SK-N-SH (cell line): ENCODE measurements at regions not wholly inside any gene's neighbourhood (a gene's known extent, or its start where the extent isn't known, plus 50 kb on each side); places are given as distances from the start of the nearest gene placed in this dataset.
"Not testable (repeated sequence)": the region's sequence is repeated elsewhere in the genome, so short reads cannot be mapped to it uniquely, and the experiment has no call there.

Experiments
- CTCF ChIA-PET: fragments of 300-600, 350-600 bp; formaldehyde crosslinking; extraction: SDS; loops from one replicate; lab custom pipeline; 2021; lab: Yijun Ruan, JAX
- POLR2A ChIA-PET: fragments of 350-600 bp; sonication (Branson Sonifier 250); formaldehyde crosslinking; extraction: SDS; loops from one replicate; lab custom pipeline; 2020; ENCODE audit warnings: antibody characterized with exemption, inconsistent platforms; lab: Yijun Ruan, JAX
- DNase-seq: peaks from one replicate; pipeline ENCODE4 v3.0.0; 2012
- H2AFZ ChIP-seq: fragments of 200-600 bp; sonication (generic); 2 replicates; pipeline ENCODE4 v1.8.1; 2016; ENCODE audit warnings: antibody characterized with exemption, mild to moderate bottlenecking, low read depth
- H3F3A ChIP-seq: fragments of 200-600 bp; sonication (generic); replicated peaks from 2 replicates; pipeline ENCODE3; 2016; ENCODE audit warnings: antibody characterized with exemption, mild to moderate bottlenecking; ENCODE audit not compliant: insufficient read depth
- H3K27ac ChIP-seq, 2 experiments: fragments of 200-500 bp in 1 of 2; fragments of 200-600 bp in 1 of 2; sonication (Bioruptor generic) in 1 of 2; sonication (generic), shearing (Covaris generic) in 1 of 2; 2 replicates each; pipeline versions ENCODE4 v1.5.1 to v1.6.1; 2014 to 2016; ENCODE audit warnings: low read depth in 2 of 2, inconsistent platforms in 1 of 2, low read length in 1 of 2, mild to moderate bottlenecking in 1 of 2, mixed read lengths in 1 of 2
- H3K27me3 ChIP-seq: fragments of 200-600 bp; sonication (generic), shearing (Covaris generic); 2 replicates; pipeline ENCODE4 v1.6.1; 2016; ENCODE audit warnings: mixed run types; ENCODE audit not compliant: insufficient read depth
- H3K36me3 ChIP-seq, 2 experiments: fragments of 200-500 bp in 1 of 2; fragments of 200-600 bp in 1 of 2; sonication (Bioruptor generic) in 1 of 2; sonication (generic) in 1 of 2; replicated peaks in 1 of 2; 2 replicates each; pipeline versions ENCODE3 to v1.5.1; 2014 to 2016; ENCODE audit warnings: low read length in 1 of 2, mild to moderate bottlenecking in 1 of 2; ENCODE audit not compliant: insufficient read depth in 2 of 2, control insufficient read depth in 1 of 2
- H3K4me1 ChIP-seq, 2 experiments: fragments of 200-500 bp in 1 of 2; fragments of 200-600 bp in 1 of 2; sonication (Bioruptor generic) in 1 of 2; sonication (generic), shearing (Covaris generic) in 1 of 2; 2 replicates each; pipeline versions ENCODE4 v1.5.1 to v1.6.1; 2014 to 2016; ENCODE audit warnings: low read depth in 1 of 2, low read length in 1 of 2, mixed run types in 1 of 2; ENCODE audit not compliant: insufficient read depth in 2 of 2, control insufficient read depth in 1 of 2
- H3K4me2 ChIP-seq: fragments of 200-600 bp; sonication (generic), shearing (Covaris generic); 2 replicates; pipeline ENCODE4 v1.6.1; 2017; ENCODE audit warnings: mixed run types
- H3K4me3 ChIP-seq, 2 experiments: fragments of 200-500 bp in 1 of 2; fragments of 200-600 bp in 1 of 2; sonication (Bioruptor generic) in 1 of 2; sonication (generic), shearing (Covaris generic) in 1 of 2; 2 replicates each; pipeline versions ENCODE4 v1.5.1 to v1.8.1; 2014 to 2016; ENCODE audit warnings: low read depth in 2 of 2, inconsistent platforms in 1 of 2, low read length in 1 of 2, mild to moderate bottlenecking in 1 of 2, mixed read lengths in 1 of 2, moderate library complexity in 1 of 2
- H3K79me2 ChIP-seq: fragments of 200-600 bp; sonication (generic); 2 replicates; pipeline ENCODE4 v1.8.1; 2017; ENCODE audit warnings: mild to moderate bottlenecking; ENCODE audit not compliant: insufficient read depth
- H3K9ac ChIP-seq: fragments of 200-600 bp; sonication (generic); 2 replicates; pipeline ENCODE4 v1.6.1; 2017; ENCODE audit warnings: mixed run types
- H3K9me2 ChIP-seq: fragments of 200-600 bp; sonication (generic); 2 replicates; pipeline ENCODE4 v1.6.1; 2017; ENCODE audit warnings: mixed run types
- H3K9me3 ChIP-seq: fragments of 200-600 bp; sonication (generic); 2 replicates; pipeline ENCODE4 v1.6.1; 2017; ENCODE audit warnings: mixed run types, mild to moderate bottlenecking, moderate library complexity
- H4K20me1 ChIP-seq: fragments of 200-600 bp; sonication (generic); 2 replicates; pipeline ENCODE4 v1.6.1; 2017; ENCODE audit warnings: mild to moderate bottlenecking, mixed run types; ENCODE audit not compliant: insufficient read depth
- FOSL2 ChIP-seq: IDR thresholded peaks from 2 replicates; pipeline ENCODE4 v1.4.0; 2012; ENCODE audit warnings: low read depth, mild to moderate bottlenecking, moderate library complexity, borderline replicate concordance
- GATA2 ChIP-seq: sonication (generic); formaldehyde crosslinking; IDR thresholded peaks from 2 replicates; pipeline ENCODE4 v1.5.0; 2020; ENCODE audit warnings: mild to moderate bottlenecking, missing genetic modification reagents
- POLR2AphosphoS5 ChIP-seq: IDR thresholded peaks from 2 replicates; pipeline ENCODE4 v1.6.1; 2012; ENCODE audit warnings: low read depth, low read length
- RAD21 ChIP-seq: IDR thresholded peaks from 2 replicates; pipeline ENCODE4 v1.6.1; 2012; ENCODE audit warnings: mild to moderate bottlenecking, low read length
- YY1 ChIP-seq: IDR thresholded peaks from 2 replicates; pipeline ENCODE4 v1.4.0; 2012; ENCODE audit warnings: low read depth, mild to moderate bottlenecking
- WGBS: methylation state at CpG from one replicate; pipeline ENCODE4 v1.1.6; 2017; ENCODE audit warnings: low lambda C conversion rate; 5-methylcytosine and 5-hydroxymethylcytosine counted together
- TF ChIP-seq, protein P1 (sequence below): fragments of 150-350 bp; IDR thresholded peaks from 2 replicates; pipeline ENCODE4 v1.6.1; 2017; ENCODE audit warnings: antibody characterized with exemption, low read length, low read depth, borderline replicate concordance
- TF ChIP-seq, protein P2 (sequence below): IDR thresholded peaks from 2 replicates; pipeline ENCODE4 v1.4.0; 2012; ENCODE audit warnings: low read depth, borderline replicate concordance
- TF ChIP-seq, protein P3 (sequence below): IDR thresholded peaks from 2 replicates; pipeline ENCODE4 v1.4.0; 2012; ENCODE audit warnings: low read depth, borderline replicate concordance
- TF ChIP-seq, protein P4 (sequence below): IDR thresholded peaks from 2 replicates; pipeline ENCODE4 v1.6.1; 2012; ENCODE audit warnings: mild to moderate bottlenecking, low read depth, low read length, moderate library complexity

DNA sequence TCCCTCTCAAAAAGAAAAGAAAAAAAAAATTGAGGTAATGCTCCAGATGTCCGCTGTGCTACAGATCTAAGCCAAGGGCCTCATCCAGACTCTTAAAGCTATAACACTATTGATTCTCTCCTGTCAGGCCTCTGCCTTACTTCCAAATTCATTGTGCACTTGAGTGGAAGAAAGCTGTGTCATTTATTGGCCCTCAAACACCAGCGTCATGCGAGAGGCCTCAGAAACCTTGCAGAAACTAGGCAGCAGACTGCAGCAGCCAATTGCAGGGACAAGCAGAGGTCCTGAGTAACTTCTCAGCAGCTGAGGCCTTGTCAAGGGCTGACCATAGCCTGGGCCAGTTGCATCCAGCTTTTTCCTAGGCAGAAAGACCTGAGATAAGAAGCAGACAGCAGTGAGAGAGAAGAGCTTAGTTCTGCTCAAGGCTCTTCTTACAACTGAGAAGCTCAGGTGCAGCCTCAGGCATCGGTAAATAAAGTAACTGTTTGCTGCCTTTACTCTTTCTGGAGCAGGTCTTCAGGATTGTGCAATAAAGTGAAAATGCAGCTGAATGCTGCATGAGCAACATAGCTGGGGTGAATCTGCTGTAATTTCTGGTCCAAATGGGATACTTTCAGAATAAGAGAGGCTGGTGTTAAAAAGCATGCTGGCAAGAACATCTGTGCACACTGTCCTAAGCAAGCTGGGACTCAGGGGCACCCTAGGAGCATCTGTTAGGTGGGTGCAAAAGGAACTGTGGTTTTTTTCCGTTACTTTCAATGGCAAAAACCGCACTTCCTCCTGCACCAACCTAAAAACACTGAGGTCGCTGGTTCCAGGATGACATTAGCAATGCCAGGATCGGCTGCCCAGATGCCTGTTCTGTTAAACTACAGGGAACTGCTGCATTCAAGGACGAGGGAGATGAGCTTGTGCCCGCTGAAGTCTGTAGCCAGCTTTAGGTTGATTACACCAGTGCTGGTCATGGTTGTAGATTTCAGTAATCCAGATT lies 181.8 kb upstream of the PFKP start:
- H3F3A ChIP-seq = no peaks in the 10 kb centered on the region
- no peak overlapping the region for H3K27ac ChIP-seq
- H3K4me3 ChIP-seq = no peak overlapping the region
- DNase-seq = no peak
- peaks cover 0 to 4% of the 10 kb centered on the region in 2 experiments; a peak in 1 of 4 replicates for H3K4me1 ChIP-seq
- no peaks in the 10 kb centered on the region for H3K79me2 ChIP-seq
- H3K9me2 ChIP-seq = no peaks in the 10 kb centered on the region
- H3K9me3 ChIP-seq = no peaks in the 10 kb centered on the region
- H3K9ac ChIP-seq = no peak overlapping the region
- H4K20me1 ChIP-seq = no peaks in the 10 kb centered on the region
- 36% methylated on average over 10 of the region's 10 CpGs for WGBS
- POLR2A ChIA-PET = no interaction called here
- peaks cover 17% of the 10 kb centered on the region for H3K27me3 ChIP-seq
- H2AFZ ChIP-seq = no peak overlapping the region
- no peaks in the 10 kb centered on the region for H3K36me3 ChIP-seq
- TF ChIP-seq, protein P1, sequence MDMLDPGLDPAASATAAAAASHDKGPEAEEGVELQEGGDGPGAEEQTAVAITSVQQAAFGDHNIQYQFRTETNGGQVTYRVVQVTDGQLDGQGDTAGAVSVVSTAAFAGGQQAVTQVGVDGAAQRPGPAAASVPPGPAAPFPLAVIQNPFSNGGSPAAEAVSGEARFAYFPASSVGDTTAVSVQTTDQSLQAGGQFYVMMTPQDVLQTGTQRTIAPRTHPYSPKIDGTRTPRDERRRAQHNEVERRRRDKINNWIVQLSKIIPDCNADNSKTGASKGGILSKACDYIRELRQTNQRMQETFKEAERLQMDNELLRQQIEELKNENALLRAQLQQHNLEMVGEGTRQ = no peak
- TF ChIP-seq, protein P2, sequence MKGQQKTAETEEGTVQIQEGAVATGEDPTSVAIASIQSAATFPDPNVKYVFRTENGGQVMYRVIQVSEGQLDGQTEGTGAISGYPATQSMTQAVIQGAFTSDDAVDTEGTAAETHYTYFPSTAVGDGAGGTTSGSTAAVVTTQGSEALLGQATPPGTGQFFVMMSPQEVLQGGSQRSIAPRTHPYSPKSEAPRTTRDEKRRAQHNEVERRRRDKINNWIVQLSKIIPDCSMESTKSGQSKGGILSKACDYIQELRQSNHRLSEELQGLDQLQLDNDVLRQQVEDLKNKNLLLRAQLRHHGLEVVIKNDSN = no peak
- no peak for TF ChIP-seq RAD21
- no peak for TF ChIP-seq YY1
- TF ChIP-seq GATA2 (CRISPR knock-in tag) = no peak
- TF ChIP-seq, protein P3, sequence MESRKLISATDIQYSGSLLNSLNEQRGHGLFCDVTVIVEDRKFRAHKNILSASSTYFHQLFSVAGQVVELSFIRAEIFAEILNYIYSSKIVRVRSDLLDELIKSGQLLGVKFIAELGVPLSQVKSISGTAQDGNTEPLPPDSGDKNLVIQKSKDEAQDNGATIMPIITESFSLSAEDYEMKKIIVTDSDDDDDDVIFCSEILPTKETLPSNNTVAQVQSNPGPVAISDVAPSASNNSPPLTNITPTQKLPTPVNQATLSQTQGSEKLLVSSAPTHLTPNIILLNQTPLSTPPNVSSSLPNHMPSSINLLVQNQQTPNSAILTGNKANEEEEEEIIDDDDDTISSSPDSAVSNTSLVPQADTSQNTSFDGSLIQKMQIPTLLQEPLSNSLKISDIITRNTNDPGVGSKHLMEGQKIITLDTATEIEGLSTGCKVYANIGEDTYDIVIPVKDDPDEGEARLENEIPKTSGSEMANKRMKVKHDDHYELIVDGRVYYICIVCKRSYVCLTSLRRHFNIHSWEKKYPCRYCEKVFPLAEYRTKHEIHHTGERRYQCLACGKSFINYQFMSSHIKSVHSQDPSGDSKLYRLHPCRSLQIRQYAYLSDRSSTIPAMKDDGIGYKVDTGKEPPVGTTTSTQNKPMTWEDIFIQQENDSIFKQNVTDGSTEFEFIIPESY = no peak
- no peak for TF ChIP-seq FOSL2
- TF ChIP-seq, protein P4, sequence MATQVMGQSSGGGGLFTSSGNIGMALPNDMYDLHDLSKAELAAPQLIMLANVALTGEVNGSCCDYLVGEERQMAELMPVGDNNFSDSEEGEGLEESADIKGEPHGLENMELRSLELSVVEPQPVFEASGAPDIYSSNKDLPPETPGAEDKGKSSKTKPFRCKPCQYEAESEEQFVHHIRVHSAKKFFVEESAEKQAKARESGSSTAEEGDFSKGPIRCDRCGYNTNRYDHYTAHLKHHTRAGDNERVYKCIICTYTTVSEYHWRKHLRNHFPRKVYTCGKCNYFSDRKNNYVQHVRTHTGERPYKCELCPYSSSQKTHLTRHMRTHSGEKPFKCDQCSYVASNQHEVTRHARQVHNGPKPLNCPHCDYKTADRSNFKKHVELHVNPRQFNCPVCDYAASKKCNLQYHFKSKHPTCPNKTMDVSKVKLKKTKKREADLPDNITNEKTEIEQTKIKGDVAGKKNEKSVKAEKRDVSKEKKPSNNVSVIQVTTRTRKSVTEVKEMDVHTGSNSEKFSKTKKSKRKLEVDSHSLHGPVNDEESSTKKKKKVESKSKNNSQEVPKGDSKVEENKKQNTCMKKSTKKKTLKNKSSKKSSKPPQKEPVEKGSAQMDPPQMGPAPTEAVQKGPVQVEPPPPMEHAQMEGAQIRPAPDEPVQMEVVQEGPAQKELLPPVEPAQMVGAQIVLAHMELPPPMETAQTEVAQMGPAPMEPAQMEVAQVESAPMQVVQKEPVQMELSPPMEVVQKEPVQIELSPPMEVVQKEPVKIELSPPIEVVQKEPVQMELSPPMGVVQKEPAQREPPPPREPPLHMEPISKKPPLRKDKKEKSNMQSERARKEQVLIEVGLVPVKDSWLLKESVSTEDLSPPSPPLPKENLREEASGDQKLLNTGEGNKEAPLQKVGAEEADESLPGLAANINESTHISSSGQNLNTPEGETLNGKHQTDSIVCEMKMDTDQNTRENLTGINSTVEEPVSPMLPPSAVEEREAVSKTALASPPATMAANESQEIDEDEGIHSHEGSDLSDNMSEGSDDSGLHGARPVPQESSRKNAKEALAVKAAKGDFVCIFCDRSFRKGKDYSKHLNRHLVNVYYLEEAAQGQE = no peak
- no peak for TF ChIP-seq POLR2AphosphoS5
- CTCF ChIA-PET = interaction anchor here (1.4 to 1.8 kb wide), 2 partner anchors 43 to 47 kb away, joined by 3 to 6 read pairs; no protein-coding TSS in a partner anchor
- H3K4me2 ChIP-seq = no peak overlapping the region

DNA sequence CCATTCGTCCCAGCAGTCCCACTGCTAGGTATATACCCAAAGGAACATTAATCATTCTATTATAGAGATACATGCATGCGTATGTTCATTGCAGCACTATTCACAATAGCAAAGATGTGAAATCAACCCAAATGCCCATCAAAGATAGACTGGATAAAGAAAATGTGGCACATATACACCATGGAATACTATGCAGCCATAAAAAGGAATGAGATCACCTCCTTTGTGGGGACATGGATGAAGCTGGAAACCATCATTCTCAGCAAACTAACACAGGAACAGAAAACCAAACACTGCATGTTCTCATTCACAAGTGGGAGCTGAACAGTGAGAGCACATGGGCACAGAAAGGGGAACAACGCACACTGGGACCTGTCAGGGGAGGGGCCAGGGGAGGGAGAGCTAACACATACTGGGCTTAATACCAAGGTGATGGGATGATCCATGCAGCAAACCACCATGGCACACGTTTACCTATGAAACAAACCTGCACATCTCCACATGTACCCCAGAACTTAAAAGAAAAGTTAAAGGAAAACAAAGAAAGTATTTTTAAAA lies 183.3 kb upstream of the PFKP start:
- H3K27ac ChIP-seq, H3K9ac ChIP-seq, CTCF ChIA-PET, H3K4me3 ChIP-seq, H3K36me3 ChIP-seq, POLR2A ChIA-PET, DNase-seq, H3K79me2 ChIP-seq, H3K4me2 ChIP-seq, H3K4me1 ChIP-seq, H4K20me1 ChIP-seq, H3K9me3 ChIP-seq, H3F3A ChIP-seq, H3K27me3 ChIP-seq, H3K9me2 ChIP-seq, H2AFZ ChIP-seq: not testable (repeated sequence)
- 46% methylated on average over 4 of the region's 4 CpGs for WGBS
